ENCODE measurements at regions not wholly inside any gene's neighbourhood (a gene's known extent, or its start where the extent isn't known, plus 50 kb on each side); places are given as distances from the start of the nearest gene placed in this dataset.

GRCh38 chr17:55829995-55830612 lies 79.3 kb downstream of the PCTP start:
- no peak for TF ChIP-seq POLR2AphosphoS5 (IDR thresholded peaks at IDR 0.05)
- TF ChIP-seq POLR2A (IDR thresholded peaks at IDR 0.05) = no peak
- TF ChIP-seq, protein P1, sequence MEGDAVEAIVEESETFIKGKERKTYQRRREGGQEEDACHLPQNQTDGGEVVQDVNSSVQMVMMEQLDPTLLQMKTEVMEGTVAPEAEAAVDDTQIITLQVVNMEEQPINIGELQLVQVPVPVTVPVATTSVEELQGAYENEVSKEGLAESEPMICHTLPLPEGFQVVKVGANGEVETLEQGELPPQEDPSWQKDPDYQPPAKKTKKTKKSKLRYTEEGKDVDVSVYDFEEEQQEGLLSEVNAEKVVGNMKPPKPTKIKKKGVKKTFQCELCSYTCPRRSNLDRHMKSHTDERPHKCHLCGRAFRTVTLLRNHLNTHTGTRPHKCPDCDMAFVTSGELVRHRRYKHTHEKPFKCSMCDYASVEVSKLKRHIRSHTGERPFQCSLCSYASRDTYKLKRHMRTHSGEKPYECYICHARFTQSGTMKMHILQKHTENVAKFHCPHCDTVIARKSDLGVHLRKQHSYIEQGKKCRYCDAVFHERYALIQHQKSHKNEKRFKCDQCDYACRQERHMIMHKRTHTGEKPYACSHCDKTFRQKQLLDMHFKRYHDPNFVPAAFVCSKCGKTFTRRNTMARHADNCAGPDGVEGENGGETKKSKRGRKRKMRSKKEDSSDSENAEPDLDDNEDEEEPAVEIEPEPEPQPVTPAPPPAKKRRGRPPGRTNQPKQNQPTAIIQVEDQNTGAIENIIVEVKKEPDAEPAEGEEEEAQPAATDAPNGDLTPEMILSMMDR (IDR thresholded peaks at IDR 0.05) = no peak
